Adipose tissue (tissue), 3 donors: ENCODE measurements at regions not wholly inside any gene's neighbourhood (a gene's known extent, or its start where the extent isn't known, plus 50 kb on each side); places are given as distances from the start of the nearest gene placed in this dataset.

Experiments used
- H3K27ac ChIP-seq: one replicate; pipeline ENCODE4 v1.5.1; 2013; ENCODE audit warnings: low read depth, low read length
- WGBS, 3 donors: extraction: QIAGEN DNeasy Blood & Tissue Kit; methylation state at CpG; one replicate each; pipeline ENCODE4 v1.1.7; 2013; 5-methylcytosine and 5-hydroxymethylcytosine counted together
- donor health status: healthy with polysubstance abuse.
- donor health status: Bipolar disorder and iron deficiency.
- donor health status: healthy.

DNA sequence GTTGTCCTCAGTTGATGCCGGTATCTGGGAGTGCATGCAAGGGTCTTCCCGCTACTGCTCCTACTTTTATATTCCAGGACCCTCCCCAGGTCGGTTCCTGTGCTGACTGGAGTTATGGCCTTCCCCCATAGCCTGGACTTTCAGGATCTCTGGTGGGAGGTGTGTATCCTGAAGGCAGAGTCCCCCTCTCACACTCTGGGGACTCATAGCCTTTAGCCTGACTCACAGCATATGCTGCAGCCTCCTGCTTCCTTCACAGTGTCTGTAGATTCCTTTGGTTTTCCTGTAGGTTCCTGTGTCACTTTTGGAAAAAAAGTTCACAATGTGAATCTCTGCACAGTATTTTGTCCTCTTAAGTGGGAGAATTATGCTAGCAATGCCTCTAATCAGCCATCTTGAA, 180.6 kb upstream of the RBMS3 start:
- WGBS, 3 donors = 75 to 90% (median 88%) methylated on average over 3 of the region's 3 CpGs
- H3K27ac ChIP-seq = no peak overlapping the region

DNA sequence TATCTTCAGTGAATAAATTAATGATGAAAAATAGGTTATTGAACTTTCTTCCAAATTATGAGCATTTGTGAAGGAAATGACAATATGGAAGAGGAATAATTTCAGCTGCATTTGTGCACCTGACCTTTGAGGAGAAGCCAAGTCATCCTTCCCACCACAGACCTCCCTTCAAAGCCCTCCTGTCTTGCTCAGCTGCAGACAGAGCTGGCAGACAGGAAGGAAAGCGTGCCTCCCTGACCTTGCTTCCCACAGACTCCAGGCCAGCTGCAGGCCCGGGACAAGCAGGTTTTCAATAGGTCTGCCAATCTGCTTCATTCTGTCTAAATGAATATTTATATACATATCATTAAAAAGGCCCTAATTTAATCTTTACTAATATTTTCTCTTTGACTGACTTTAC, 152.9 kb upstream of the RBMS3 start:
- no peak overlapping the region for H3K27ac ChIP-seq
- WGBS, 3 donors = 33 to 51% (median 47%) methylated on average over 2 of the region's 2 CpGs

DNA sequence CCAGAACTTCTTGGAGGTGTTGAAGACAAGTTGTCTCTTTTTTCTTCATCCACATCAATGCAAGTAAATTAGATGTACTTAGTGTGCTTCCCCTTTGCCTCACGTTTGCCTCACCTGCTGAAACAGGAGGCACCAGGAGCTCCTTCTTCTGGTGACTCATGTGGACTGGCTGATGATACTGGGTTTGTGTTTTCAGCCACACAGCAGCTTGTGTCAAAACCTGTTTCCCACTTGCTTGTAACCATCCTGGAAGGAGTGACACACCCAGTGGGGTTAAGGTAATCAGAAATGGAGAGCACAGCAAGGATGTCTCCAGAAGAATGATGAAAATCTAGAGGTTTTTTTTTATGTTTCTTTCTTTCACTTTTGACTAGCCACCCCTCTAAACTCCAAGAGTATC, 143.3 kb upstream of the RBMS3 start:
- WGBS, 3 donors = 21 to 73% (median 73%) methylated on average over 1 of the region's 1 CpG
- no peak overlapping the region for H3K27ac ChIP-seq

DNA sequence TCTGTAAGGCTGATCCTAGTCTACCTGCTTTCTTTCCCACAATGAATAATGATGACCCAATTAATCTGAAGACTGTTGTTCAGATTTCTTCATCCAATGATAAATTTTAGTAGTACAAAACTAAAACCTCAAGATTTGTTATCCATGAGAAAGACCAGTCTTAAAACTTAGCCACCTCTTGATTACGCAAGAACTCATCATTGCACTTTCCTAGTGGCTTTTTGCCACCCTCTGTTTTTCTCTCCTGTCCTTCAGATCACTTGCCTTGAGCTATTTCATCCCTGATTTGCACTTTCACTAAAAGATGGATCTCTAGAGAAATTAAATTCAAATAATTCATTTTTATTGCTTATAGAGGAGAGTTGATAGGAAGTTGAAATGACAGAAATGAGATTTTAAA, 142.7 kb upstream of the RBMS3 start:
- no peak overlapping the region for H3K27ac ChIP-seq
- 90 to 98% (median 93%) methylated on average over 1 of the region's 1 CpG for WGBS, 3 donors

DNA sequence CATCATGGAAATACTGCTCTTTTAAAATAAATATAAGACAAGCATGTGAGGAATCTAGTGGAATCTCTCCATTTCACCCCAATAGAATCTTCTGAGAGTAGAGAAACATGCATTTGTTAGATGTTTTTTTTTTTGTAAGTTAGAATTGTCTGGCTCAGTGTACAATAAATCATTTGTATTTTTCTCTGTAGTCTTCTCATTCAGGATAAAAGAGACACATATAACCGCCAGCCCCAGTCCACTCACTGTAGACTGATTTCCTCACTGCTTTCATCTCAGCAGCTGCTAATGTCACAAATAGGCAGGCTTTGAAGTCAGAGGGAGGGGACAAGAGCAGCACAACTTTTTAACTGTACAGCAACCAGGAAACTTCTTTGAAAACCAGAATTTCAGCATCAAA, 140.2 kb upstream of the RBMS3 start:
- 28 to 42% (median 35%) methylated on average over 1 of the region's 1 CpG for WGBS, 3 donors

DNA sequence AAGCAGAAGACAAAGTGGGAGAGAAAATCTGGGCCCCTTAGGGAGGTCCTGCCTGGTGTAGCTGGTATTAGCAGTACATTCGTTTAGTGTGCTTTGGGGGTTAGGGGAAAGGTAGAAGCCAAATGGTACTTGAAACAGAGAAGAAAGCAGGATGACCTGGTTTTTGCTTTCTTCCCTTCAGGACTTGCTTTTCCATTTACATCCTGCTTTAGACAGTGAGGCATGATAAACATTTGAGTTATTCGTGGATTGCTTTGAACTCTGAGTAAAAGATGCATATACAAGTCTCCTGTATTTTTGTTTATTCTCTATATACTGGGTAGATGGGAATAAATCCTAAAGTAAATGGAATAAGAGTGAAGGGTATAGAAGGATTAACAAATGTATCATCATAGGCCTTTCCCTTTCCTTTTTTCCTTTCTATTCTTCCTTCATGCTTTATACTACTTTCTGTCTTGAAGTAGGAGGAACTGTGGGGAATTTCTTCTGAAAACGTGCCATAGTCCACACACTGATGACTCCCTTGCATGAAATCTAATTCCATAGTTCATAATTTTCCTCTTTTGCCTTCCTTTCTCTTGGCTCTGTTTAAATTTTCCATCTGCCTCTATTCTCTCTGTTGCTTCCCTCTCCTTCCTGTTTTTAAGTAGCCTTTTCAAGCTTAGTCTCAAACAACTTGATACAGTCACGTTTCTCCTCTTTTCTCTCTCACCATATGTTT, 139.5 kb upstream of the RBMS3 start:
- H3K27ac ChIP-seq = no peak overlapping the region
- 37 to 48% (median 43%) methylated on average over 4 of the region's 4 CpGs for WGBS, 3 donors

More for the DNA sequence above, 140.2 kb upstream of the RBMS3 start:
- no peak overlapping the region for H3K27ac ChIP-seq

DNA sequence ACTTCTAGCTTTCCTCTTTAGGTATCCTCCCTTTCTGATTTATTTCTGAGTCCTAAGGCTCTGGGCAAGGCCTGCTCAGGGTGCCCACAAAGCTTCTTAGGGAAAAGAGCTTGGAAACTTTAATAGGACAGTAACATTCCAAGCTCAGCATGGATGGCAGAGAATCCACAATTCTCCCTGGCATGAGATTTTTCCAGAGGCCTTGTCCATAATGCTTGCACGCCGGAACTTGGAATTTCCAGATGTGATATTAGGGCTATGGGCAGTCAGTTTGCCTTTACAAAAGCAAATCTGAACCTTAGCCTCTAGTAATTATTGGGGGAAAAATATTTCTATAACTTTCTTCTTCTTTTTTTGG, 139.0 kb upstream of the RBMS3 start:
- WGBS, 3 donors = 84 to 91% (median 85%) methylated on average over 2 of the region's 2 CpGs
- no peak overlapping the region for H3K27ac ChIP-seq

DNA sequence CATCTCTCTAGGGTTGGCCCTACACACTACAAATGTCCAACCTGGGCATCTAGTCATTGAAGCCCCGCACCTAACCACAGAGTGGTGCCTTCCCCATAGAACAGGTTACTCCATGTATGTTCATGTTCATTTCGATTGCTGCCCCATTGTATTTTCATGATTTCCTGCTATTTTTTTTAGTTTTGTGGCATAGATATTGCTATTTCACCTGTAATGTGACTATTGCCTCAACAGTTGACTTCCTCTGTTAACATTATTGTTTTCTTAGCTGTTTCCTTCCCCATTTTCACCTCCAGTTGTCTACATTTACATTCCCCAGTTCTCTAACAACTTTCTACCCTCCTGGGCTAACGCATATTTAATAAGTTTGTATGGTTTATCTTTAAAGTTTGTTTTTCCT, 137.7 kb upstream of the RBMS3 start:
- WGBS, 3 donors = 51 to 77% (median 66%) methylated on average over 3 of the region's 3 CpGs

DNA sequence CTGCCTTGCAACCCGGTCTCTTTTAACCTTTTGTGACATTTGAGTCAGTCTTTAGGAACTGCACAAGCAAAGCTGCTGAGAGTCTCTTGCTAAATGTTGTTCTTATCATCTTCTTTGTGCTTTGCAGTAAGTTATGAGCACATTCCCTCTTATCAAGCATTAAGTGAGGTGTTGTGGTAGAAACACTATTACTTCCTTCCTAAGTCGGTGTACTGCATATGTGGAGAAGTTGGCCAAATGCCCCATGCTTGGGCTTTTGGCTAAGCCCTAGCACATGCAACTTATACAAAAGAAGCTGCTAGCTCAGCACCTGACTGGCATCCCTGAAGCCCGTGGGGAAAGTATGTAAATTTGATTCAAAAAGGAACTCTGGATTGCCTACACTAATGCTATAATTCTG, 136.5 kb upstream of the RBMS3 start:
- no peak overlapping the region for H3K27ac ChIP-seq
- 29 to 43% (median 33%) methylated on average over 3 of the region's 3 CpGs for WGBS, 3 donors

More for the DNA sequence above, 137.7 kb upstream of the RBMS3 start:
- H3K27ac ChIP-seq = no peak overlapping the region

DNA sequence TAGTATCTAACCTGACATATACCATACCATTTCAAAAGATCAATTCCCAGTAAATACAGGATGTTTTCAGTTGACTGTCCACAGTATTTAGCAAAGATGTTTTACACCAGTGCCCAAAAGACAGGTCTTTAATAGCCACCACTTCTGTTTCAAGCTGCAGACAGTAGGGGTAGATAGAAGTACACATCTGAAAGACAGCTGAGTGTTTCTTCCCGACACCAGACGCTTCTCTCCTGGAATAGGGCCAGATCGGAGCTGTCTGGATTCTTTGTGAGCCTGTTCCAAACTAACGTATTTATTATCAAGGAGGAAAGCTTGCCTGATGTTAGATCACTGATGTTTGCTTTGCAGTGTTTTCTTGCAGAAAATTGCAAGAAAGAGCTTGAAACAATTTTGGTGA, 136.1 kb upstream of the RBMS3 start:
- no peak overlapping the region for H3K27ac ChIP-seq
- 26 to 42% (median 39%) methylated on average over 4 of the region's 4 CpGs for WGBS, 3 donors

DNA sequence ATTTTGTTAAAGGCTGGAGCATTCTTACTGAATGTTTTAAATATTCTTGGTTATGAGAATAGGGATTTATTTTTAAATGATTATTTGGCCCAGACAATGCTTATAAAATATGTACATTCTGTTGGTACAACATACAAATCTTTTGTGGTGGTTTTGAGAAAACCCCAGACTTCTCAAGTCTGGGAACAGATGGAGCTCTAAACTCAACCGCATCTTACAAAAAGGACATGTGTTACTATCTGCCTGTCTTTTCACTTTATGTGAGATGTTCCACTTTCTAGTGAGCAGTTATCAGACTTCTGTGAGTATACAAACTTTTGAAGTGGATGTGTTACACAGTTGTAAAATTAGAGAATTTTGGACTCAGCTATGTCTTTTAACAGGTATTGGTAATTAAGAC, 135.5 kb upstream of the RBMS3 start:
- no peak overlapping the region for H3K27ac ChIP-seq
- WGBS, 3 donors = 82 to 94% (median 94%) methylated on average over 1 of the region's 1 CpG

DNA sequence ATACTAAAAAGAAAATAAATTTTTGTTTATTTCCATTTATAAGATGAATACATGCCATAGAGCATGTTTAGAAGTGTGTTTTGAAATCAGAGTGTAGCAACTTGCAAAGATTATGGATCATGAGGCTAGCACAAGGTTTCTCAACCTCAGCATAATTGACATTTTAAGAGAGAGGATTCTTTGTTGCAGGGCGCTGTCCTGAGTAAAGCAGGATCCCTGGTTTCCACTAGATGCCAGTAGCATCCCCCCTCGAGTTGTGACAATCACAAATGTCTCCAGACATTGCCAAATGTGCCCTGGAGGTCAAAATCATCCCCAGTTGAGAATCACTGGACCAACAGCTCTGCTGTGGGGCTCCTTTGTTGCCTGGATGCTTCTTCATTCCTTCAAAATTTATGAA, 128.5 kb upstream of the RBMS3 start:
- H3K27ac ChIP-seq = no peak overlapping the region
- WGBS, 3 donors = 55 to 77% (median 62%) methylated on average over 2 of the region's 2 CpGs

DNA sequence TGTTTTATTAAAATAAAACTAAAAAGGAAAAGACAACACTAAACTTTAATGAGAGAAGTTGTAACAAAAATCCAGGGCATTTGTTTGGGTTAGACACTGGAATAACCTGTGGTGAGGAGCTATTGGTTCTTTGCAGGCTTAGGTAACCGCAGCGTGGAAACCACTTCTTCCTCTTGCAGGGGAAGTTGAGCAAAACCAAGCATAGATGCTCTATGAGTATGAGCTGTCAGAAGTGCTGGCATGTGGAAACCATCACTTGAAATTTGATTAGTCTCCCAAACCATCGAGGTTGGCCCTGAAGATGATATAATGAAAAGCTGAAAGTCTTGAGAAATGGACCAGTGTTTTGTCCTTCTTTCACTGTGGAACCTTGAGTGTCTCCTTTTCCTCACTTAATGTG, 127.1 kb upstream of the RBMS3 start:
- H3K27ac ChIP-seq = no peak overlapping the region
- 30 to 64% (median 62%) methylated on average over 3 of the region's 3 CpGs for WGBS, 3 donors

DNA sequence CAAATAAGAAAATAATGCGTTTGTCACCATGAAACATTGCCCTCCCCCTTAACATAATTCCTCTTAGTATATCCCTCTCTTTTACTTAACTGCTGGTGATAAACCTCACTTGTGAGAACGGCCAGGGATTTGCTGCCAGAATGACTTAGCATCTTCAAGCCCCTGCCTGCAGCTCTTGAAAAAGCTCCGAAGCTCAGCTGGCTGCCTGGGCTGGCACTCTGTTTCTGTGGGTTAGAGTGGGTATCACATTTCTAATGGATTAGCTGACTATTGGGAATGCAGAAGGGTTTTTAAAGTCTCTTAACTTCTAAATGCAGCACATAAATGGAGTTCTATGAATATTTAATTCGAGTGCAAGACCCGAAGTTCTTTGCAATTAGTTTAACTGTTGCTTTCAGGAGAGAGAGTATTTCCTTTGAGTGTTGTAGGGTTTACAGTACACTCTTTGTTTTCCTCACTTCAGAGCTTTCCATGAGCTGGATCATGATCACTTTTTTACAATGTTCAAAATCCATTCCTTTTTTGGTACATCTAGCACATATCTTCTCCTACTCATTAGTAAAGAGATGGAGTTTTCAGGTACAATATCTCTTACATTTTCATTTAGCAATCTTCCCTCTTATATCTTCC, 124.7 kb upstream of the RBMS3 start:
- 45 to 67% (median 64%) methylated on average over 5 of the region's 5 CpGs for WGBS, 3 donors
- H3K27ac ChIP-seq = no peak overlapping the region

DNA sequence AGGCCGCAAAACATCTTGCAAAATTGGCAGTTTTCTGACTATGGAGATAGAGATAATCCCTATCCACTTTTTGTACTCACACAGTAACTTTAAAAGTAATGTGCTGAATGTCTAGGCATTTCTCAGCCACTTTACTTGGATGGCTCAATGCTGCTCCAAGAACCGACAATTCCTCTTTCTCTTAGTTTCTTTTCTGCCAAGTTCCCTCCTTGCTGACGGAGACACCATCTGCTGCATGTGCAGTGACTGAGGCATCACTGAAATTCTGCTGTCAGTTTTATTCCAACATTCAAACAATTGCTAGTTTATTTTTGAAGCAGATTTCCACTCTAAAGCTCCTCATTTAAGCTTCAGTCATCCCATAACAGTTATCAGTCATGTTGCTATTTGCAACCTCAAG, 116.0 kb upstream of the RBMS3 start:
- WGBS, 3 donors = 67 to 78% (median 72%) methylated on average over 3 of the region's 3 CpGs
- H3K27ac ChIP-seq = no peak overlapping the region

DNA sequence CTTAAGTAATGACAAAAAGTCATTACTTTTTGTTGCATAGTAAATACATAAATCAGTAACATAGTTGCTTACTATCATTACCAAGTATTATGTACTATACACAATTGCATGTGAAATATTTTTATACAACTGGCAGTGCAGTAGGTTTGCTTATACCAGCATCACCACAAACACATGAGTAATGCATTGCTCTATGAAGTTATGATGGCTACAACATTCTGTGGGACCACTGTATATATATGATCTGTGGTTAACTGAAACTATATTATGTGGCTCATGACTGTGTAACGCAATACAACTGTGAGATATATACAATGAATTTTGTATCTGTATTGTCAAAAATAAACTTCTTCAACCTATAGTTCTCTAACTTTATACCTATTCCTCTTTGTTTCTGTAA, 113.7 kb upstream of the RBMS3 start:
- WGBS, 3 donors = 93 to 100% (median 96%) methylated on average over 1 of the region's 1 CpG
- H3K27ac ChIP-seq = no peak overlapping the region

DNA sequence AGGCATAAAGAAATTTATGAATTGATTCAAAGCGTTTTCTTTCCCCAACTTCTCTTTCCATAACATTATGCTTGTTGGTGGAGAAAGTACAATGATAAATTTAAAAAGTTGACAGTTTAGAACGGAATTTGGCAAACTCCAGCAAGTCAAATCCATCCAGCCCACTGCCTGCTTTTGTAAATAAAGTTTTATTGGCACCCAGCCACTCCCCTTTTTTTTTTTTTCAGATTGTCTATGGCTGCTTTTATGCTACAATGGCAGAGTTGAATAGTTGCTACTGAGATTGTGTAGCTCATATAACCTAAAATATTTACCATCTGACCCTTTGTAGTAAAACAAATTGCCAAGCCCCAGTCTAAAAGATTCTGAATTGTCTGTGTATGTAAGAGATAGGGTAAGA, 112.8 kb upstream of the RBMS3 start:
- no peak overlapping the region for H3K27ac ChIP-seq
- WGBS, 3 donors = 52 to 83% (median 81%) methylated on average over 2 of the region's 2 CpGs

DNA sequence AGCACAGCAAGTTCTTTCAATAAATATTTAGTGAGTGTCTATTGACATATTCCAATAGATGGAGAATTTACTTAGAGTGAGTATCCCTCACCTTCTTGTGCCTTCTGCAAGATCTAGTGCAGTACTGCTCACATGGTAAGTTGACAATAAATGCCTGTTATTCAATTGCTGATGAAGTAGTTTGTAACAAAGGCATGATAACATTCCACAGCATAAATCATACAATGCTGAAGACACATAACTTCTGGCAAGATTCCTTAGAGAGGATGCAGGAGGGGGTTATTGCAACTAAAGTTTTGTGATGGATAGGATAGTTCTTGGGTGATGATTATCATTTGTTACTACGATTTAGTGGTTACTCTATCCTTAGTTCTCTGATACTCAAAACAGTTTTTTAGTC, 112.2 kb upstream of the RBMS3 start:
- no peak overlapping the region for H3K27ac ChIP-seq
- WGBS, 3 donors = 68 to 87% (median 74%) methylated on average over 1 of the region's 1 CpG

DNA sequence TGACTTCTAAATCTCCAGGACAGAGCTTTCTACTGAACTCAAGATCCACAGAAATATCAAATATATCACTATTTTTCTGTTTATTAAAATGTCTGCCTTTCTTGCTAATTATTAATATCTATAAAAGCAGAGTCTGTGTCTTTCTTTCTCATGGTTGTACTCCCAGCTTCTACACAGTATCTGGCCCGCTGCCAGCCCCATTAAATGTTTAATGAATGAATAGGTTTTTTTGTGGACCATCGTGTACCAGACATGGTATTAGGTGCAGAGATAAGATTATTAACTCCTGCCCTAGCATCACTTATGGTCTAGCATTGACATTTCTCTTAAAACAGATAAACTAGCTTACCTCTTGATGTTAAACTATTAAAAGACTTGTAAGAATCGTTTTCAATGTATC, 111.4 kb upstream of the RBMS3 start:
- 42 to 80% (median 72%) methylated on average over 3 of the region's 3 CpGs for WGBS, 3 donors
- no peak overlapping the region for H3K27ac ChIP-seq
